Mesendoderm (in vitro differentiated cells): ENCODE measurements at regions not wholly inside any gene's neighbourhood (a gene's known extent, or its start where the extent isn't known, plus 50 kb on each side); places are given as distances from the start of the nearest gene placed in this dataset.
A peak's percentile ranks its signal among the peaks of the same experiment; 100 is the strongest.
"Not testable (repeated sequence)": the region's sequence is repeated elsewhere in the genome, so short reads cannot be mapped to it uniquely, and the experiment has no call there.

Experiments used
- DNase-seq: peaks from one replicate; pipeline ENCODE4 v3.0.0; 2013
- H2AK5ac ChIP-seq: 2 replicates; pipeline ENCODE4 v1.6.1; 2013; ENCODE audit warnings: low read length, inconsistent platforms
- H2BK120ac ChIP-seq: 2 replicates; pipeline ENCODE4 v1.6.1; 2013; ENCODE audit warnings: low read depth, mild to moderate bottlenecking, low read length, moderate library complexity, mixed read lengths
- H2BK15ac ChIP-seq: replicated peaks from 2 replicates; pipeline ENCODE4 v1.6.1; 2013; ENCODE audit warnings: low read depth, mild to moderate bottlenecking, moderate library complexity
- H2BK5ac ChIP-seq: 2 replicates; pipeline ENCODE4 v1.6.1; 2013; ENCODE audit warnings: low read length, inconsistent platforms
- H3K18ac ChIP-seq: 2 replicates; pipeline ENCODE4 v1.6.1; 2013; ENCODE audit warnings: mild to moderate bottlenecking, low read length, mixed read lengths
- H3K23ac ChIP-seq: one replicate; pipeline ENCODE4 v1.6.1; 2013; ENCODE audit warnings: low read length
- H3K27ac ChIP-seq: 2 replicates; pipeline ENCODE4 v1.5.1; 2013; ENCODE audit warnings: low read depth, mild to moderate bottlenecking, inconsistent platforms, low read length, moderate library complexity
- H3K27me3 ChIP-seq: 2 replicates; pipeline ENCODE4 v1.6.1; 2013; ENCODE audit warnings: low read length, control low read depth, mild to moderate bottlenecking, inconsistent platforms; ENCODE audit not compliant: insufficient read depth, poor library complexity
- H3K36me3 ChIP-seq: 2 replicates; pipeline ENCODE4 v1.6.1; 2013; ENCODE audit warnings: low read length, inconsistent platforms; ENCODE audit not compliant: control insufficient read depth, insufficient read depth
- H3K4ac ChIP-seq: one replicate; pipeline ENCODE4 v1.6.1; 2013; ENCODE audit warnings: low read depth, mild to moderate bottlenecking, low read length, moderate library complexity
- H3K4me1 ChIP-seq: 2 replicates; pipeline ENCODE4 v1.6.1; 2013; ENCODE audit warnings: low read depth, low read length, inconsistent platforms; ENCODE audit not compliant: control insufficient read depth
- H3K4me2 ChIP-seq: 2 replicates; pipeline ENCODE4 v1.6.1; 2013; ENCODE audit warnings: low read length
- H3K4me3 ChIP-seq: 2 replicates; pipeline ENCODE4 v1.5.1; 2013; ENCODE audit warnings: mild to moderate bottlenecking, low read length
- H3K56ac ChIP-seq: one replicate; pipeline ENCODE4 v1.6.1; 2013; ENCODE audit warnings: low read length
- H3K79me1 ChIP-seq: 2 replicates; pipeline ENCODE4 v1.6.1; 2013; ENCODE audit warnings: low read length, inconsistent platforms
- H3K79me2 ChIP-seq: 2 replicates; pipeline ENCODE4 v1.6.1; 2013; ENCODE audit warnings: mild to moderate bottlenecking, low read length; ENCODE audit not compliant: control insufficient read depth, insufficient read depth
- H3K9ac ChIP-seq: 2 replicates; pipeline ENCODE4 v1.6.1; 2013; ENCODE audit warnings: low read length, inconsistent platforms
- H4K5ac ChIP-seq: one replicate; pipeline ENCODE4 v1.6.1; 2013; ENCODE audit warnings: low read length
- H4K8ac ChIP-seq: one replicate; pipeline ENCODE4 v1.6.1; 2013; ENCODE audit warnings: low read depth, mild to moderate bottlenecking, control low read depth, low read length, moderate library complexity
- WGBS: extraction: QIAGEN DNeasy Blood & Tissue Kit; methylation state at CpG from one replicate; pipeline ENCODE4 v1.1.7; 2013; ENCODE audit warnings: low lambda C conversion rate, missing lambda C conversion rate; ENCODE audit not compliant: insufficient coverage; ENCODE audit errors: extremely low coverage; 5-methylcytosine and 5-hydroxymethylcytosine counted together

DNA sequence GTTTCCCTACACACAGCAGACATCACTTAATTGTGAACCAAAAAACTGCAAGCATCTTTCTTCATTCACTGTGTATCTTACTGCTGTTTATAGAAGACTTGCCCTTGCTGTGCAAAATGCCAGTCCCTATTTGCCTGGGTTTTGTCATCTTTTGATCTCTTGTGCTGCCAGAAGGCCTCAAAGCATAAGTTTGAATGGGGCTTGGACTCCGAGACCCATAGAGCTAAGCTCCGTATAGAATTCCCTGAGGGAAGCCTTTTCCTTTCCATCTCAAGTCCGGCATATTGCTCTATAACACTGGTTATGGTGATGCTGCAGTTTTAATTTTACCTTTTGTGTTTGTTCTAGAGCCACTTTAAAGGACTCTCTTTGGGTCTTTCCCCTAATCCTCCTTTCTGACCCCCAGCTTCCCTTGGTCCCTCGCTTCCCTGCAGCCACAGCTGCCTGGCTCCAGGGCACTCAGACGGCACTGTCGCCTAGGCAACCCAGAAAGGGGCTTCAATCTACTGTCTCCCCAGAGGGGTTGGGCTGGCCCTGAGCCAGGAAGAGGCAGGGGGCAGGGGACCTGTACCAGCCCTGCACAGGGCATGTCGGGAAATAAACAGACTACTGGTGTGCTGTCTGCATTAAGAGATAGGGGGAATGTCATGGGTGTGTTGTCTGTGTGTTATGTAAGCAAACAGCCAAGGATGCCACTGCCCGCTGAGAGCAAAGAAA lies 73.4 kb upstream of the MELK start:
- DNase-seq: no peak
- H4K8ac ChIP-seq: no peak overlapping the region
- no peak overlapping the region for H3K4me3 ChIP-seq
- no peak overlapping the region for H3K27ac ChIP-seq
- H3K9ac ChIP-seq: no peak overlapping the region
- H2BK5ac ChIP-seq: no peak overlapping the region
- no peaks in the 10 kb centered on the region for H3K4me1 ChIP-seq
- no CpG with 5 or more reads among the region's 8 CpGs for WGBS
- no peaks in the 10 kb centered on the region for H3K79me2 ChIP-seq
- no peak overlapping the region for H3K4me2 ChIP-seq
- no peak overlapping the region for H2BK15ac ChIP-seq
- H3K27me3 ChIP-seq: no peaks in the 10 kb centered on the region
- H3K4ac ChIP-seq: no peak overlapping the region
- no peak overlapping the region for H2AK5ac ChIP-seq
- no peak overlapping the region for H3K56ac ChIP-seq
- H3K18ac ChIP-seq: no peak overlapping the region
- no peaks in the 10 kb centered on the region for H3K36me3 ChIP-seq
- H2BK120ac ChIP-seq: no peak overlapping the region
- no peaks in the 10 kb centered on the region for H3K79me1 ChIP-seq
- no peak overlapping the region for H3K23ac ChIP-seq
- no peak overlapping the region for H4K5ac ChIP-seq

DNA sequence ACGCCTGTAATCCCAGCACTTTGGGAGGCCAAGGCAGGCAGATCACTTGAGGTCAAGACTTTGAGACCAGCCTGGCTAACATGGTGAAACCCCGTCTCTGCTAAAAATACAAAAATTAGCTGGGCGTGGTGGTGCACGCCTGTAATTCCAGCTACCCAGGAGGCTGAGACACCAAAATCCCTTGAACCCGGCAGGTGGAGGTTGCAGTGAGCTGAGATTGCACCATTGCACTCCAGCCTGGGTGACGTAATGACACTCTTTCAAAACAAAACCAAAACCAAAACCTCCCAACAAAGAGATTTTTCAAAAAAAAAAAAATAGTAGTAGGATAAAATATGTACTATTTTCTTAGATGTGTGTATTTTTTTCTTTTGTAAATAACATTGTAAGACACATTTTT lies 79.1 kb upstream of the MELK start:
- not testable (repeated sequence) for H4K5ac ChIP-seq, H2BK120ac ChIP-seq, H3K4ac ChIP-seq, H4K8ac ChIP-seq, H2AK5ac ChIP-seq, H3K9ac ChIP-seq, H3K4me2 ChIP-seq, H3K27me3 ChIP-seq, H3K18ac ChIP-seq, H3K56ac ChIP-seq, H3K36me3 ChIP-seq, H2BK5ac ChIP-seq, H3K23ac ChIP-seq, H3K4me1 ChIP-seq, H3K79me1 ChIP-seq, DNase-seq, H3K27ac ChIP-seq, H2BK15ac ChIP-seq, H3K4me3 ChIP-seq, H3K79me2 ChIP-seq
- WGBS: no CpG with 5 or more reads among the region's 6 CpGs

DNA sequence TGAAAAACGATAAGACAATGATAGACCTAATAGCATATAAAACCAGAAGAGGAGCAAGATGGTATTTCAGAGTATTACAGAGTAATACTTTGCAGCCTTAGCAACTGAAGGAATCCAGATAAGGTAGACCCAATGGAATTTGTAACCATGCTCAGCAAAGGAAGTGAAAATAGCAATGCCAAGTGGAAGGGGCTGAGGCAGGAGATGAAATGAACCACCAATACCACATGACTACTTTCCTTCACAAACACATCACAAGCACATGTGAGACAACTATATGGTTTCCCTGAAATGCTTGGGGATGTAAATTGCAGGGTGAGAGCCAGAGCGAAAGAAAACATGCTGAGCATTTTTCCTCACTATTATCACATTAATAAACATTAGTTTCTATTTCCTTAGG lies 79.8 kb upstream of the MELK start:
- H3K36me3 ChIP-seq: no peaks in the 10 kb centered on the region
- no peaks in the 10 kb centered on the region for H3K79me2 ChIP-seq
- no peaks in the 10 kb centered on the region for H3K27me3 ChIP-seq
- H3K56ac ChIP-seq: no peak overlapping the region
- no CpG with 5 or more reads among the region's 2 CpGs for WGBS
- H2BK120ac ChIP-seq: no peak overlapping the region
- no peak overlapping the region for H4K8ac ChIP-seq
- no peaks in the 10 kb centered on the region for H3K79me1 ChIP-seq
- no peak for DNase-seq
- H2AK5ac ChIP-seq: no peak overlapping the region
- no peak overlapping the region for H3K18ac ChIP-seq
- no peak overlapping the region for H3K27ac ChIP-seq
- no peak overlapping the region for H3K4ac ChIP-seq
- H2BK5ac ChIP-seq: no peak overlapping the region
- H2BK15ac ChIP-seq: no peak overlapping the region
- no peak overlapping the region for H3K4me3 ChIP-seq
- no peak overlapping the region for H3K9ac ChIP-seq
- H4K5ac ChIP-seq: no peak overlapping the region
- H3K23ac ChIP-seq: no peak overlapping the region
- no peak overlapping the region for H3K4me2 ChIP-seq
- peaks cover 2% of the 10 kb centered on the region for H3K4me1 ChIP-seq

DNA sequence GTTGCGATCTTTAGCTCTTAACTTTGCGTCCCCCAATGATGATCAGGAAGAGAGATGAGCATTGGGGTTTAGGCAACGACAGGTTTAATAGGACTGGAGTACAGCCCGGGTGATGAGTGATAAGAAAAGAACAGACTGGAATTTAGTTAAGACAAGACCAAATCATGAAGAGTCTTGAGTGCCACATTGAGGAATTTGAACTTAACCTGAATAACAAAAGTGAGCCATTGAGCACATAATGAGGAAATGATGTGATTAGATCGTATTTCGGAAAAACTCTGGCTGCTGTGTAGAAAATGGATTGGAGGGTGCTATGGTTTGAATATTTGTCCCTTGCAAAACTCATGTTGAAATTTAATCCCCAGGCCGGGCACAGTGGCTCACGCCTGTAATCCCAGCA lies 83.2 kb upstream of the MELK start:
- H3K56ac ChIP-seq: no peak overlapping the region
- H3K18ac ChIP-seq: no peak overlapping the region
- no peak overlapping the region for H3K27ac ChIP-seq
- H3K79me1 ChIP-seq: peaks cover 2% of the 10 kb centered on the region
- H4K5ac ChIP-seq: no peak overlapping the region
- no peaks in the 10 kb centered on the region for H3K36me3 ChIP-seq
- H3K4me2 ChIP-seq: no peak overlapping the region
- no peak overlapping the region for H3K23ac ChIP-seq
- no peak overlapping the region for H3K4ac ChIP-seq
- H2AK5ac ChIP-seq: no peak overlapping the region
- H3K4me3 ChIP-seq: no peak overlapping the region
- H2BK15ac ChIP-seq: no peak overlapping the region
- H3K27me3 ChIP-seq: no peaks in the 10 kb centered on the region
- peaks cover 16% of the 10 kb centered on the region for H3K79me2 ChIP-seq
- H2BK5ac ChIP-seq: no peak overlapping the region
- H3K9ac ChIP-seq: no peak overlapping the region
- no peak overlapping the region for H2BK120ac ChIP-seq
- no peak overlapping the region for H4K8ac ChIP-seq
- WGBS: no CpG with 5 or more reads among the region's 8 CpGs
- H3K4me1 ChIP-seq: peaks cover 2% of the 10 kb centered on the region
- no peak for DNase-seq

DNA sequence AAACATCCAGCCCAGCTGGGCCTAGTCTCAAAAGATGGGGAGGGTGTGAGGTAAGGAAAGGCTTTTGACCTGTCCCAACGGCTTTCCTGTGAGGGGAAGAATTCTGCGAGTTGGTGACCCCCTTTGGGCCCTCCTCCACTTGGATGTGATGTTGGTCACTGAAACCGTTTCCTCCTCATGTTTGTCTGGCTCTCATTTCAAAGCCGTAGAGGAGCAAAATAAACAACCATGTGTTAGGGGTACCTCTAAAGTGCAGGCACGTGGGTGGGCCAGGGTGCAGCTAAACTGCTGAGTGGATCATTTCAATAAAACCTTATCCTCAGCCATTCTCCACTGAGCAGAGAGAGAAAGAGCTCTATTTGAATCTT lies 84.3 kb upstream of the MELK start:
- H3K56ac ChIP-seq: peak overlapping the region; percentile 85
- DNase-seq: no peak
- H3K27ac ChIP-seq: peak overlapping the region; percentile 0
- peaks cover 2% of the 10 kb centered on the region for H3K4me1 ChIP-seq
- peak overlapping the region; percentile 64 for H3K18ac ChIP-seq
- H3K27me3 ChIP-seq: no peaks in the 10 kb centered on the region
- no peaks in the 10 kb centered on the region for H3K36me3 ChIP-seq
- H2BK5ac ChIP-seq: no peak overlapping the region
- peak overlapping the region; percentile 60 for H3K4me2 ChIP-seq
- no CpG with 5 or more reads among the region's 5 CpGs for WGBS
- peaks cover 8% of the 10 kb centered on the region for H3K79me1 ChIP-seq
- H2AK5ac ChIP-seq: no peak overlapping the region
- peak overlapping the region; percentile 63 for H3K4ac ChIP-seq
- no peak overlapping the region for H3K4me3 ChIP-seq
- H4K5ac ChIP-seq: no peak overlapping the region
- H3K9ac ChIP-seq: peak overlapping the region; percentile 77
- H2BK15ac ChIP-seq: no peak overlapping the region
- H3K23ac ChIP-seq: no peak overlapping the region
- peaks cover 25% of the 10 kb centered on the region for H3K79me2 ChIP-seq
- peak overlapping the region; percentile 31 for H4K8ac ChIP-seq
- H2BK120ac ChIP-seq: no peak overlapping the region
